HCT116 (cell line): ENCODE measurements at regions not wholly inside any gene's neighbourhood (a gene's known extent, or its start where the extent isn't known, plus 50 kb on each side); places are given as distances from the start of the nearest gene placed in this dataset.

Experiments used
- ATAC-seq: fragments of 200-7000 bp; cut with Tn5 transposase; 2 replicates; pipeline ENCODE4 v1.9.1; 2020; ENCODE audit warnings: mild to moderate bottlenecking, moderate library complexity
- BruUV-seq: library from RNA; stranded (reverse); fragments of 400-500 nt; replicated peaks from 2 replicates; lab custom pipeline; 2021; lab: Mats Ljungman, UMichigan
- CTCF ChIA-PET: fragments of 300-600 bp; sonication (Branson Sonifier 250); formaldehyde crosslinking; loops from one replicate; lab custom pipeline; 2021; ENCODE audit warnings: antibody characterized with exemption; lab: Charles Lee
- POLR2A ChIA-PET: fragments of 300-600, 350-600 bp; sonication (Branson Sonifier 250); formaldehyde crosslinking; loops from one replicate; lab custom pipeline; 2021; ENCODE audit warnings: antibody characterized with exemption; lab: Charles Lee
- RAD21 ChIA-PET, 2 experiments: fragments of 300-600 bp; sonication (Branson Sonifier 250); formaldehyde crosslinking; loops; one replicate each; lab custom pipeline; 2023; ENCODE audit warnings: low total read pairs in 2 of 2; ENCODE audit not compliant: uncharacterized antibody in 2 of 2, unreplicated experiment in 2 of 2, low non-redundant PET in 1 of 2; lab: Charles Lee
- DNase-seq: peaks from one replicate; pipeline ENCODE4 v3.0.0-alpha.2; 2010; ENCODE audit warnings: low read depth, low spot score
- H2AFZ ChIP-seq: fragments of 200-600 bp; shearing (Covaris generic), sonication (generic); 2 replicates; pipeline ENCODE4 v1.6.1; 2017; ENCODE audit warnings: low read depth, mixed run types, mixed read lengths, antibody characterized with exemption, low read length; ENCODE audit not compliant: poor library complexity, severe bottlenecking
- H3K27ac ChIP-seq: 2 replicates; pipeline ENCODE4 v1.5.1; 2012; ENCODE audit warnings: low read depth, low read length
- H3K27me3 ChIP-seq: fragments of 200-600 bp; sonication (generic); 2 replicates; pipeline ENCODE4 v1.6.1; 2016; ENCODE audit warnings: mixed run types, low read length, mixed read lengths; ENCODE audit not compliant: insufficient read depth
- H3K36me3 ChIP-seq, 2 experiments: fragments of 200-500 bp in 1 of 2; fragments of 200-600 bp in 1 of 2; sonication (Bioruptor generic) in 1 of 2; sonication (generic) in 1 of 2; 2 replicates each; pipeline versions ENCODE4 v1.5.1 to v1.6.1; 2014 to 2016; ENCODE audit warnings: low read length in 2 of 2, inconsistent platforms in 1 of 2, mixed read lengths in 1 of 2, mixed run types in 1 of 2; ENCODE audit not compliant: insufficient read depth in 2 of 2, control insufficient read depth in 1 of 2
- H3K4me1 ChIP-seq, 2 experiments: fragments of 200-600 bp in 1 of 2; sonication (generic) in 1 of 2; 2 replicates each; pipeline versions ENCODE4 v1.5.1 to v1.6.1; 2012 to 2017; ENCODE audit warnings: low read length in 2 of 2, inconsistent platforms in 1 of 2, mild to moderate bottlenecking in 1 of 2, mixed read lengths in 1 of 2, mixed run types in 1 of 2, moderate library complexity in 1 of 2; ENCODE audit not compliant: insufficient read depth in 2 of 2, control insufficient read depth in 1 of 2
- H3K4me2 ChIP-seq: fragments of 200-600 bp; sonication (generic); 2 replicates; pipeline ENCODE4 v1.6.1; 2017; ENCODE audit warnings: mixed run types, low read length, mixed read lengths
- H3K4me3 ChIP-seq, 2 experiments: fragments of 200-600 bp in 1 of 2; sonication (generic) in 1 of 2; replicated peaks in 1 of 2; 2 replicates each; pipeline ENCODE4 v1.5.1; 2011 to 2016; ENCODE audit warnings: low read length in 2 of 2, control low read depth in 1 of 2, low read depth in 1 of 2, mild to moderate bottlenecking in 1 of 2, mixed read lengths in 1 of 2, mixed run types in 1 of 2
- H3K79me2 ChIP-seq: fragments of 200-600 bp; sonication (generic); 2 replicates; pipeline ENCODE4 v1.6.1; 2017; ENCODE audit warnings: mild to moderate bottlenecking, mixed run types, low read length, moderate library complexity, mixed read lengths; ENCODE audit not compliant: insufficient read depth
- H3K9ac ChIP-seq: fragments of 200-600 bp; sonication (generic); 2 replicates; pipeline ENCODE4 v1.6.1; 2016; ENCODE audit warnings: low read length, mixed read lengths
- H3K9me2 ChIP-seq: fragments of 200-600 bp; sonication (generic), shearing (Covaris generic); 2 replicates; pipeline ENCODE4 v1.6.1; 2017; ENCODE audit warnings: mixed run types, mild to moderate bottlenecking, moderate library complexity; ENCODE audit not compliant: insufficient read depth
- H3K9me3 ChIP-seq, 2 experiments: fragments of 200-500 bp in 1 of 2; fragments of 200-600 bp in 1 of 2; sonication (Bioruptor generic) in 1 of 2; sonication (generic) in 1 of 2; 2 replicates each; pipeline ENCODE4 v1.6.1; 2014 to 2017; ENCODE audit warnings: low read length in 2 of 2, mixed read lengths in 2 of 2, inconsistent platforms in 1 of 2, low read depth in 1 of 2, mild to moderate bottlenecking in 1 of 2, mixed run types in 1 of 2, moderate library complexity in 1 of 2; ENCODE audit not compliant: control insufficient read depth in 1 of 2, insufficient read depth in 1 of 2
- H4K20me1 ChIP-seq: fragments of 200-600 bp; sonication (generic), shearing (Covaris generic); 2 replicates; pipeline ENCODE4 v1.6.1; 2017; ENCODE audit warnings: mixed run types, mild to moderate bottlenecking, moderate library complexity; ENCODE audit not compliant: insufficient read depth
- CBX3 ChIP-seq: IDR thresholded peaks from 2 replicates; pipeline ENCODE4 v1.6.1; 2012; ENCODE audit warnings: low read depth
- CEBPB ChIP-seq: IDR thresholded peaks from 2 replicates; pipeline ENCODE4 v1.6.1; 2012; ENCODE audit warnings: low read depth
- EGR1 ChIP-seq: IDR thresholded peaks from 2 replicates; pipeline ENCODE4 v1.6.1; 2012; ENCODE audit warnings: low read depth
- EZH2 ChIP-seq: fragments of 200-600 bp; sonication (generic); IDR thresholded peaks from 2 replicates; pipeline ENCODE4 v1.6.1; 2017; ENCODE audit warnings: antibody characterized with exemption, mixed run types
- EZH2phosphoT487 ChIP-seq: fragments of 200-600 bp; IDR thresholded peaks from 2 replicates; pipeline ENCODE4 v1.6.1; 2018; ENCODE audit warnings: antibody characterized with exemption, borderline replicate concordance
- JUND ChIP-seq: IDR thresholded peaks from 2 replicates; pipeline ENCODE4 v1.6.1; 2012
- POLR2A ChIP-seq: IDR thresholded peaks from 2 replicates; pipeline ENCODE4 v1.7.0; 2011; ENCODE audit warnings: borderline replicate concordance; ENCODE audit not compliant: insufficient read depth, insufficient read length; ENCODE audit errors: extremely low read depth
- RAD21 ChIP-seq: IDR thresholded peaks from 2 replicates; pipeline ENCODE4 v1.6.1; 2012; ENCODE audit warnings: low read depth, mild to moderate bottlenecking
- SRF ChIP-seq: IDR thresholded peaks from 2 replicates; pipeline ENCODE4 v1.6.1; 2012; ENCODE audit warnings: low read depth
- TCF7L2 ChIP-seq: IDR thresholded peaks from 2 replicates; pipeline ENCODE4 v1.7.0; 2011; ENCODE audit warnings: borderline replicate concordance, inconsistent platforms; ENCODE audit not compliant: insufficient read depth, insufficient read length; ENCODE audit errors: extremely low read depth
- ZFX ChIP-seq: fragments of 450-650 bp; IDR thresholded peaks from 2 replicates; pipeline ENCODE4 v1.6.1; 2017
- ZNF274 ChIP-seq: fragments of 200-500 bp; sonication (Bioruptor generic); IDR thresholded peaks from 2 replicates; pipeline ENCODE4 v1.6.1; 2014; ENCODE audit warnings: mild to moderate bottlenecking, low read depth, low read length, inconsistent platforms
- intact Hi-C: fragments of 100-400 bp; cut with micrococcal nuclease; formaldehyde crosslinking; loops from 2 replicates; pipeline ENCODE4 v1.10.0; 2022
- TF ChIP-seq, protein P1 (sequence below): IDR thresholded peaks from 2 replicates; pipeline ENCODE4 v1.6.1; 2012
- TF ChIP-seq, protein P2 (sequence below): IDR thresholded peaks from 2 replicates; pipeline ENCODE4 v1.6.1; 2012; ENCODE audit warnings: low read depth
- TF ChIP-seq, protein P3 (sequence below): IDR thresholded peaks from 2 replicates; pipeline ENCODE4 v1.6.1; 2012
- TF ChIP-seq, protein P4 (sequence below): IDR thresholded peaks from 2 replicates; pipeline ENCODE4 v1.6.1; 2011; ENCODE audit warnings: mild to moderate bottlenecking, low read length, moderate library complexity; ENCODE audit not compliant: insufficient replicate concordance; ENCODE audit errors: extremely low read depth

DNA sequence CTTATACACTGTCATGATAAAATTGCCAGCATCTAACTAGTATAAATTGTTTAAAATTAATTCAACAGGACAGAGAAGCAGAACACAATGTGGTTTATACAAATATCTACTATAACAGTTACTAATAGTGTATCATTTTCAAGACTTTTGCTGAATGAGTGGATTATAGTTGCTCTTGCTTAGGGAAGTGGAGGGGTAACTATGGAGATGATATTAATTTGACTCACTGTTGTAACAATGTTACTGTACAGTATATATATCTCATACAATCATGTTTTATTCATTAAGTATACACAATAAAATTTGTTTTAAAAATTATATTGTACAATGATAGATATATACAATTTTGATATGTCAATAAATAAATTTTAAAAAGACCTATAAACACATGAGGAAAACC, 119.1 kb downstream of the ZPLD1 start:
- ATAC-seq (no peak), DNase-seq (no peak)
- no peaks in the 10 kb centered on the region for H3K27me3 ChIP-seq
- H3K9me2 ChIP-seq = no peaks in the 10 kb centered on the region
- H2AFZ ChIP-seq = no peak overlapping the region
- no peak overlapping the region for H3K27ac ChIP-seq
- ChIA-PET CTCF (no interaction called here), RAD21 (no interaction called here), POLR2A (no interaction called here)
- no peaks in the 10 kb centered on the region for H3K36me3 ChIP-seq
- no TSS peak for BruUV-seq
- H4K20me1 ChIP-seq = no peaks in the 10 kb centered on the region
- no peaks in the 10 kb centered on the region for H3K4me1 ChIP-seq
- H3K9ac ChIP-seq = no peak overlapping the region
- H3K9me3 ChIP-seq = no peaks in the 10 kb centered on the region
- H3K79me2 ChIP-seq = no peaks in the 10 kb centered on the region
- TF ChIP-seq, protein P1, sequence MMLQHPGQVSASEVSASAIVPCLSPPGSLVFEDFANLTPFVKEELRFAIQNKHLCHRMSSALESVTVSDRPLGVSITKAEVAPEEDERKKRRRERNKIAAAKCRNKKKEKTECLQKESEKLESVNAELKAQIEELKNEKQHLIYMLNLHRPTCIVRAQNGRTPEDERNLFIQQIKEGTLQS = no peak
- TF ChIP-seq EZH2phosphoT487 = no peak
- no peak overlapping the region for H3K4me3 ChIP-seq
- H3K4me2 ChIP-seq = no peak overlapping the region
- intact Hi-C loops = no loop called here

DNA sequence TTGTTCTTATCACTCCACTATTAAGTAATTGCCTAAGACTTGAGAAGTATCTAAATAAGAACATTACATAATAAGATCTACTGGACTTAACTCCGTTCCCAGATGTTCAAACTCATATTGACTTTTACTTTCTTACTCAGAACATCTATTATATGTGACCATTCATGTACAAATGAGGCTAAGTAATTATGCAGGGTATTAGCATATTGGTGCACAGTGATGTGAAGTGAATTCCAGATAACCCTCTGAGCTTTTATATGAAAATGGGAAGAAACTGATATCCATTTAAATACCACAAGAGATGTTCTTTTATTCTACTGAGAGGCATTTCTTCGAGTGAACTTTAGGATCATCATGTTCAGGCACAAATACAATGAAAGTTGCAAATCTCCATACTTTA, 135.7 kb downstream of the ZPLD1 start:
- no TSS peak for BruUV-seq
- Histone ChIP-seq H3K36me3 (no peaks in the 10 kb centered on the region), H3K9ac (no peak overlapping the region), H3K27me3 (no peaks in the 10 kb centered on the region), H3K4me2 (no peak overlapping the region), H4K20me1 (no peaks in the 10 kb centered on the region), H3K9me2 (no peaks in the 10 kb centered on the region), H3K27ac (no peak overlapping the region), H3K9me3 (no peaks in the 10 kb centered on the region), H3K79me2 (no peaks in the 10 kb centered on the region), H3K4me1 (no peaks in the 10 kb centered on the region), H2AFZ (no peak overlapping the region), H3K4me3 (no peak overlapping the region)
- ChIA-PET POLR2A (no interaction called here), RAD21 (no interaction called here), CTCF (no interaction called here)
- intact Hi-C loops = no loop called here
- no peak for ATAC-seq
- DNase-seq = no peak
- TF ChIP-seq EZH2 (no peak), ZNF274 (no peak), TCF7L2 (no peak), RAD21 (no peak), POLR2A (no peak), EZH2phosphoT487 (no peak), JUND (no peak), CBX3 (no peak), CEBPB (no peak), ZFX (no peak), SRF (no peak), EGR1 (no peak)
- TF ChIP-seq, protein P1 = no peak
- TF ChIP-seq, protein P2, sequence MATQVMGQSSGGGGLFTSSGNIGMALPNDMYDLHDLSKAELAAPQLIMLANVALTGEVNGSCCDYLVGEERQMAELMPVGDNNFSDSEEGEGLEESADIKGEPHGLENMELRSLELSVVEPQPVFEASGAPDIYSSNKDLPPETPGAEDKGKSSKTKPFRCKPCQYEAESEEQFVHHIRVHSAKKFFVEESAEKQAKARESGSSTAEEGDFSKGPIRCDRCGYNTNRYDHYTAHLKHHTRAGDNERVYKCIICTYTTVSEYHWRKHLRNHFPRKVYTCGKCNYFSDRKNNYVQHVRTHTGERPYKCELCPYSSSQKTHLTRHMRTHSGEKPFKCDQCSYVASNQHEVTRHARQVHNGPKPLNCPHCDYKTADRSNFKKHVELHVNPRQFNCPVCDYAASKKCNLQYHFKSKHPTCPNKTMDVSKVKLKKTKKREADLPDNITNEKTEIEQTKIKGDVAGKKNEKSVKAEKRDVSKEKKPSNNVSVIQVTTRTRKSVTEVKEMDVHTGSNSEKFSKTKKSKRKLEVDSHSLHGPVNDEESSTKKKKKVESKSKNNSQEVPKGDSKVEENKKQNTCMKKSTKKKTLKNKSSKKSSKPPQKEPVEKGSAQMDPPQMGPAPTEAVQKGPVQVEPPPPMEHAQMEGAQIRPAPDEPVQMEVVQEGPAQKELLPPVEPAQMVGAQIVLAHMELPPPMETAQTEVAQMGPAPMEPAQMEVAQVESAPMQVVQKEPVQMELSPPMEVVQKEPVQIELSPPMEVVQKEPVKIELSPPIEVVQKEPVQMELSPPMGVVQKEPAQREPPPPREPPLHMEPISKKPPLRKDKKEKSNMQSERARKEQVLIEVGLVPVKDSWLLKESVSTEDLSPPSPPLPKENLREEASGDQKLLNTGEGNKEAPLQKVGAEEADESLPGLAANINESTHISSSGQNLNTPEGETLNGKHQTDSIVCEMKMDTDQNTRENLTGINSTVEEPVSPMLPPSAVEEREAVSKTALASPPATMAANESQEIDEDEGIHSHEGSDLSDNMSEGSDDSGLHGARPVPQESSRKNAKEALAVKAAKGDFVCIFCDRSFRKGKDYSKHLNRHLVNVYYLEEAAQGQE = no peak
- TF ChIP-seq, protein P3, sequence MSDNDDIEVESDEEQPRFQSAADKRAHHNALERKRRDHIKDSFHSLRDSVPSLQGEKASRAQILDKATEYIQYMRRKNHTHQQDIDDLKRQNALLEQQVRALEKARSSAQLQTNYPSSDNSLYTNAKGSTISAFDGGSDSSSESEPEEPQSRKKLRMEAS = no peak
- TF ChIP-seq, protein P4, sequence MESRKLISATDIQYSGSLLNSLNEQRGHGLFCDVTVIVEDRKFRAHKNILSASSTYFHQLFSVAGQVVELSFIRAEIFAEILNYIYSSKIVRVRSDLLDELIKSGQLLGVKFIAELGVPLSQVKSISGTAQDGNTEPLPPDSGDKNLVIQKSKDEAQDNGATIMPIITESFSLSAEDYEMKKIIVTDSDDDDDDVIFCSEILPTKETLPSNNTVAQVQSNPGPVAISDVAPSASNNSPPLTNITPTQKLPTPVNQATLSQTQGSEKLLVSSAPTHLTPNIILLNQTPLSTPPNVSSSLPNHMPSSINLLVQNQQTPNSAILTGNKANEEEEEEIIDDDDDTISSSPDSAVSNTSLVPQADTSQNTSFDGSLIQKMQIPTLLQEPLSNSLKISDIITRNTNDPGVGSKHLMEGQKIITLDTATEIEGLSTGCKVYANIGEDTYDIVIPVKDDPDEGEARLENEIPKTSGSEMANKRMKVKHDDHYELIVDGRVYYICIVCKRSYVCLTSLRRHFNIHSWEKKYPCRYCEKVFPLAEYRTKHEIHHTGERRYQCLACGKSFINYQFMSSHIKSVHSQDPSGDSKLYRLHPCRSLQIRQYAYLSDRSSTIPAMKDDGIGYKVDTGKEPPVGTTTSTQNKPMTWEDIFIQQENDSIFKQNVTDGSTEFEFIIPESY = no peak
